H1 (cell line): ENCODE measurements at regions not wholly inside any gene's neighbourhood (a gene's known extent, or its start where the extent isn't known, plus 50 kb on each side); places are given as distances from the start of the nearest gene placed in this dataset.

ENCODE experiments used
- CHD2 ChIP-seq: IDR thresholded peaks from 2 replicates; pipeline ENCODE4 v1.6.1; 2012; ENCODE audit warnings: low read length, improper control_type of control experiment
- GABPA ChIP-seq: IDR thresholded peaks from 2 replicates; pipeline ENCODE4 v1.6.1; 2011; ENCODE audit warnings: mild to moderate bottlenecking, low read length, moderate library complexity, borderline replicate concordance; ENCODE audit not compliant: insufficient read depth
- POU5F1 ChIP-seq: IDR thresholded peaks from 2 replicates; pipeline ENCODE4 v1.6.1; 2011; ENCODE audit warnings: low read depth, mild to moderate bottlenecking, low read length, moderate library complexity
- RAD21 ChIP-seq, 2 experiments: IDR thresholded peaks in 1 of 2; conservative IDR thresholded peaks in 1 of 2; 2 replicates each; pipeline ENCODE4 v1.6.1; 2011; ENCODE audit warnings: low read depth in 2 of 2, low read length in 2 of 2, improper control_type of control experiment in 1 of 2, inconsistent platforms in 1 of 2, mild to moderate bottlenecking in 1 of 2, moderate library complexity in 1 of 2

DNA sequence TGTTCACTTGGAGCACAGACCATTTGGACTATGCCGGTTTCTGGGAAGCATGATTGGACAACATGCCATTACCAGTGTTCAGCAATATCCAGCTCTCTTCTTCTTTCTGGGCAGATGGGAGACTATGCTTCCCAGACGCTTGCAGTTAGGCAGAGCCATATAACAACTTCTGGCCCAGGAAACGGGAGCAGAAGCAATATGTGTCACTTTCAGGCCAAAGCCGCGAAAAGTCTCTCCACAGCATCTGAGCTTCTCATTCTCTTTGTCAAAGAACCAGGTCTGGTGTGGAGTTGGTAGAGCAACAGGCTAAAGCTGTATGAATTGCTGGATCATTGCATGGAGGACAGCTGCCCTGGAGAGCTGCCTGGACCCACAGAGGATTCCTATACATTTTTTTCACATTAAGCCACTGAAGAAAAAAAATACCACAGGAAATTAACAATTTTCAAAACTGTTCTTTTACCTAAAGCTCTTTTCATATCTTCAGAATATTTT is 131.4 kb upstream of the FRG1 start (continued):
- TF ChIP-seq GABPA (no peak), RAD21 (IDR thresholded peaks at IDR 0.05 in 1 of 2, conservative IDR thresholded peaks at IDR 0.05 in 1 of 2; ENCODE audit: low read depth in 2 of 2, low read length in 2 of 2) (no peak), POU5F1 (no peak), CHD2 (no peak)
